HUES6 (cell line): ENCODE measurements at regions not wholly inside any gene's neighbourhood (a gene's known extent, or its start where the extent isn't known, plus 50 kb on each side); places are given as distances from the start of the nearest gene placed in this dataset.
"Not testable (repeated sequence)": the region's sequence is repeated elsewhere in the genome, so short reads cannot be mapped to it uniquely, and the experiment has no call there.

Experiments used
- H3K27ac ChIP-seq: 2 replicates; pipeline ENCODE4 v1.7.0; 2013; ENCODE audit warnings: low read depth, mild to moderate bottlenecking, low read length, inconsistent platforms
- H3K27me3 ChIP-seq: 2 replicates; pipeline ENCODE4 v1.6.1; 2013; ENCODE audit warnings: low read length; ENCODE audit not compliant: control insufficient read depth, insufficient read depth
- H3K36me3 ChIP-seq: 2 replicates; pipeline ENCODE4 v1.6.1; 2013; ENCODE audit warnings: low read length; ENCODE audit not compliant: control insufficient read depth, insufficient read depth
- H3K4me1 ChIP-seq: 2 replicates; pipeline ENCODE4 v1.6.1; 2013; ENCODE audit warnings: low read length; ENCODE audit not compliant: control insufficient read depth, insufficient read depth
- H3K4me3 ChIP-seq: 2 replicates; pipeline ENCODE4 v1.5.1; 2013; ENCODE audit warnings: low read depth, low read length
- H3K9ac ChIP-seq: one replicate; pipeline ENCODE4 v1.6.1; 2013; ENCODE audit warnings: mild to moderate bottlenecking, low read length
- H3K9me3 ChIP-seq: 2 replicates; pipeline ENCODE4 v1.6.1; 2013; ENCODE audit warnings: low read depth, low read length; ENCODE audit not compliant: control insufficient read depth, insufficient read depth

DNA sequence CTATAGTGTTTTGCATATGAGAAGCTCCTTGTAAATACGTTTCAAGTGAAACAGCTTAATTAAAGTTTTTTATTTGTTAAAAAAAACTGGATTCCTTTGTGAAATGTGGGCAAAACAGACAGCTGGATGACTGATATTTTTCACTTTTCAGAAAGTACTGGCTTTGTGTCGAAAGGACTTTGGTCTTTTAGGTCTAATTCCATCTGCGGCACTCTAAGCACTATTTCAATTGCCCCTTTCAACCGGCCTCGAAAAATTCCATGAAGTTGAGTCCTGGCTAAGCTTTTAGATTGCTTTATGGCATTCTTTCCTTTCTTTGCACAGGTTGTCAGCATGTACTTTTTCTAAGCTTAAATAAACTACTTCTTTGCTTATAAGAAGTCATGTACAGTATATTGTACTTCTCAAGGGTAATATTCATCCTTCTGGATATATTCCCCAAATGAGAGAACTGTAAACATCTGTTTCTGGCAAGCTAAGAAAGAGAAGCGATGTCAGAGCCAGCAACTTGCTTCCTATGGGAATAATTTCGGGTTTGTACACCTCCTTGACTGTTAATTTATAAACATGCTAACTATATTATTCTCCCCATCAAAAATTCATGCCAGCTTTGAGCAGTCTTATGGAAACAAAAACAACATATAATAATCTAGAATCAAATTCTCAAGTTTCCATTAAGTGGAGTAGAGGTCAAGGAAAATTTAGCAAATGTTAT lies 611.3 kb downstream of the ETNK1 start:
- no peak overlapping the region for H3K4me3 ChIP-seq
- no peak overlapping the region for H3K9ac ChIP-seq
- H3K27ac ChIP-seq: no peak overlapping the region
- no peaks in the 10 kb centered on the region for H3K36me3 ChIP-seq
- no peaks in the 10 kb centered on the region for H3K27me3 ChIP-seq
- no peaks in the 10 kb centered on the region for H3K9me3 ChIP-seq
- no peaks in the 10 kb centered on the region for H3K4me1 ChIP-seq

DNA sequence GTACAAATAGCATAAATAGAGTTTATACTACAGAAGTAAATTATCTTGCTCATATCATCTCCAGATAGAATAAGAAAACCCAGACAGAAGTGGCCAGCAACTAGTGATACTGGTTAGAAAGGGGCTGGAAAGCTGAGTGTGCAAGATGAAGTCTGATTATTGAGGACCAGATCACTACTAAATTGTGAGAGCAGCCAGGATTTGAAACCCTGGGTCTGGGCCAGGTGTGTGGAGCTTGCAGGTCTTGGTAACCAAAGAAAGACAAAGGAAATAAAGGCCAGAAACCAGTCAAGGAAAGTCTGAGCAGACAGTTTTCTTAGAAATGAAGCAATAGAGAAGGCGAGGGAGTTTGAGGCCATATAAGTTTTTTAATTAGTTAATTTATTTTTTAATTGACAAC lies 611.8 kb downstream of the ETNK1 start:
- H3K27me3 ChIP-seq: no peaks in the 10 kb centered on the region
- H3K36me3 ChIP-seq: no peaks in the 10 kb centered on the region
- no peak overlapping the region for H3K27ac ChIP-seq
- no peak overlapping the region for H3K4me3 ChIP-seq
- no peaks in the 10 kb centered on the region for H3K4me1 ChIP-seq
- H3K9ac ChIP-seq: no peak overlapping the region
- H3K9me3 ChIP-seq: no peaks in the 10 kb centered on the region

DNA sequence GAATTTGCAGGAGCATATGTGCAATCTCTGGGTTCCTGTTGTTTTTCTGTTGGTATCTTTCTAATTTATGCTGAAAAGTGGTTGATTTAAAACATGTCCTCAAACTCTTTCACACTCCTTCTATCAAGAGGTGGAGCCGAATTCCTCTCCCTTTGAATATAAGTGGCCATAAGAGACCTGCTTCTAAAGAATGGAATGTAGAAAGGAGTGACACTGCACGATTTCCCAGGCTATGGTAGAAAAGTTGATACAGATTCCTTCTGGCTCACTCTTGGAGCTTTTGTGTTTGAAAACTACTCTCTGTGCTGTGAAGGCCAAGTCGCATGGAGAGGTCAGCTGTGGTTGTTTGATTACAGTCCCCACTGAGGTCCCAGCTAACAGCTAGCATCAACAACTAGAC lies 613.2 kb downstream of the ETNK1 start:
- Histone ChIP-seq H3K4me1 (no peaks in the 10 kb centered on the region), H3K9ac (no peak overlapping the region), H3K27me3 (no peaks in the 10 kb centered on the region), H3K9me3 (no peaks in the 10 kb centered on the region), H3K36me3 (no peaks in the 10 kb centered on the region), H3K4me3 (no peak overlapping the region), H3K27ac (no peak overlapping the region)

DNA sequence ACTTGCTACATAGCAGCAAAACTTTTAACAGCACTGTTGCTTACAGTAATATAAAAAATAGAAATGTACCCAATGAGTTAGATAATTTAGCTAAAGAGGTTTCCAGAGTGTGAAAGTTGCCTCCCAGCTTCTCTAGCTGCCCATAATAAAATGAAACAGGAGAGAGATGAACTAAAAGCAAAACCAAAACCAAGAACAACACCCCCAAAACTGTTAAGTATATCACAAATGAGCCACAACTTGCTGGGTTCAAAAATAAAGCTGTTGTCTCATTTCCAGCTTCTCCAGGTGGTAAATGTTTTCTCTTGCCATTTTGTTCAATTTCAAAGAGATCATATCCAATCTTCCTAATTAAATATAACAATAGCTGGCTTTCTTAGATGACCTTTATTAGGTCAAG lies 614.0 kb downstream of the ETNK1 start:
- no peak overlapping the region for H3K27ac ChIP-seq
- no peaks in the 10 kb centered on the region for H3K4me1 ChIP-seq
- no peak overlapping the region for H3K4me3 ChIP-seq
- H3K9me3 ChIP-seq: no peaks in the 10 kb centered on the region
- H3K36me3 ChIP-seq: no peaks in the 10 kb centered on the region
- no peak overlapping the region for H3K9ac ChIP-seq
- H3K27me3 ChIP-seq: no peaks in the 10 kb centered on the region

DNA sequence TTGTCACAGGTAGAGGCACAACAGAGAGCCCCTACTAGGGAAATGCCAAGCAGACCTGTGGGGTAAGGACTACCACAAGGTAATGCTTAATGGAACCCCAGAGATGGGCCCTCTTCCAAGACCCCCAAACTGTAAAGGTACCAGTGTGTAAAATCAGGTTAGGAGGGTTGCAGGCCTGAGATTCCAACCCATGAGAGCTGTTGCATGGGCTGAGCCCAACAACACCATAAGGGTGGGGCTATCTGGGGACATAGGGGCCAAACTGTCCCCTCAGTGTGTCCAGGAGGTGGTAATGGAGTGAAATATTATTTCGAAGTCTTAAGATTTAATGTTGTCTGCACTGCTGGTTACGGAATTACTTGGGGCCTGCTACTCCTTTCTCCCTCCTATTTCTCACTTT lies 620.2 kb downstream of the ETNK1 start:
- H3K9ac ChIP-seq: no peak overlapping the region
- H3K27me3 ChIP-seq: no peaks in the 10 kb centered on the region
- no peaks in the 10 kb centered on the region for H3K4me1 ChIP-seq
- H3K4me3 ChIP-seq: no peak overlapping the region
- no peaks in the 10 kb centered on the region for H3K9me3 ChIP-seq
- no peaks in the 10 kb centered on the region for H3K36me3 ChIP-seq
- H3K27ac ChIP-seq: no peak overlapping the region

DNA sequence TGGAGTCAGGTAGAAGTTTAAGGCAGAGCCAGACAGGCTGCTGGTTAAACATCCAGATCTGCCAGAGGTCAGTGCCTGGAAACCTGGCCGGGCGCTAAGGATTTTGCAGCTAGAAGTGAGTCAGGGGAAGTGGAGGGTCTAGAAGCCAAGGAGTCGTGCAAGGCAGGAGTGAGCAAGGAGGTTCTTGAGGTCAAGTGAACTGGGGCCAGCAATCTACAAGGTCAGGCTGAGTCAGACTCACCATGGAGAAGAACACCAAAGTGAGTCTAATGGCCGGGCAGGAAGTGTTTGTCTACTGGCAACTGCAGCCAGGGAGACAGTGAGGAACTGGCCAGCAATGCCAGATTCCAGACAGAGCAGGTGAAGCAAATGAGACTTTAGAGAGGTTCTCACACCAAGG lies 628.2 kb downstream of the ETNK1 start:
- Histone ChIP-seq H3K36me3 (no peaks in the 10 kb centered on the region), H3K9me3 (no peaks in the 10 kb centered on the region), H3K9ac (no peak overlapping the region), H3K27me3 (no peaks in the 10 kb centered on the region), H3K27ac (no peak overlapping the region), H3K4me3 (no peak overlapping the region), H3K4me1 (no peaks in the 10 kb centered on the region)

DNA sequence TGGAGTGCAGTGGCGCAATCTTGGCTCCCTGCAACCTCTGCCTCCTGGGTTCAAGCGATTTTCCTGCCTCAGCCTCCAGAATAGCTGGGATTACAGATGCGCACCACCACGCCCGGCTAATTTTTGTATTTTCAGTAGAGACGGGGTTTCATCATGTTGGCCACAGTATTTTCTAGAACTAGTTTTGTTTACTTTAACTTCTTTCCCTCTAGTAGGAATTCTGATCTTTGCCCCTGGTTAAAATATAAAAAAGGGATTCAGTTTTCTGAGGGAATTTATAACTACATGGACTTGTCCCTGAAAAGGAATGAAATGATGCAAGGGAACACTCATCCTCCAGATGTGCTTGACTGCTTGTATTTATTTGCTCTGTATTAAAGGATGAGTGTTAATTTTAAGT lies 628.9 kb downstream of the ETNK1 start:
- H3K27me3 ChIP-seq, H3K9ac ChIP-seq, H3K4me1 ChIP-seq, H3K9me3 ChIP-seq, H3K27ac ChIP-seq, H3K4me3 ChIP-seq, H3K36me3 ChIP-seq: not testable (repeated sequence)

DNA sequence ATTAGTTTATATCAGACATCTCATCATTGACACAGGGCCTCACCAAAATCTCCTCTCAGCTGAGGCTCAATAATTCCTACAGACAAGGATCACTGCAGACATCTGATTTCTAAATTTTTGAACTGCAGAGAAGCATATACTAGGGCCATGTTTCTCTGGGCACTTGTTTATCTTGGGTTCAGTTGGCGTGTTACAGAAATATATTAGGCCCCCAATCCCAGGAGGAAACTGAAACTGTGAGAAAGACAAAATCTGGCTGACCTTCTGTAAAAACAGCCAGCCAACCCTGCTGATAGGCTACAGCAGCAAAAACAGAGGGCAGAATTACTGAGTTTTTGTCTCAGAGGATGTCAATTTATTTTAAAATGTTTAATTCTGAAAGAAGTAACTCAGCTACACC lies 634.6 kb downstream of the ETNK1 start:
- Histone ChIP-seq H3K4me3 (no peak overlapping the region), H3K4me1 (no peaks in the 10 kb centered on the region), H3K27me3 (no peaks in the 10 kb centered on the region), H3K9me3 (no peaks in the 10 kb centered on the region), H3K9ac (no peak overlapping the region), H3K27ac (no peak overlapping the region), H3K36me3 (no peaks in the 10 kb centered on the region)

DNA sequence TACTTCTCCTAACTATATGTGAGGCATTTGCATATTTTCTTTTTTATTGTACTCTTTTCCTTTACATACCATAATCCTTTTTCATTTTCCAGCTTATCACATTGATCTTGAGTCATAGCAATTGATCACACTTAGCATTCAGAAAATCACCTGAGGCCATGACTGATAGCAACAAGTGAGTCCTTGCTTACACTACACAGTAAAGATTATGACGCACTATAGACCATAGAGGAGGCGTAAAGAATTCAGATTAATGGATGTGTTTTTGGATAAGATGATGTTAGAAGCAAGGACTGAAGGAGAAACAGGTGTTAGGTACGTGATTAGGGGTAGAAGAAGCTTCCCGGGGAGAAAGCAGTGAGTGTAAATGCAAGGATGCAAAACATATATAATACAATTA lies 637.7 kb downstream of the ETNK1 start:
- no peak overlapping the region for H3K4me3 ChIP-seq
- H3K27ac ChIP-seq: no peak overlapping the region
- no peak overlapping the region for H3K9ac ChIP-seq
- no peaks in the 10 kb centered on the region for H3K4me1 ChIP-seq
- no peaks in the 10 kb centered on the region for H3K27me3 ChIP-seq
- H3K36me3 ChIP-seq: no peaks in the 10 kb centered on the region
- H3K9me3 ChIP-seq: no peaks in the 10 kb centered on the region

DNA sequence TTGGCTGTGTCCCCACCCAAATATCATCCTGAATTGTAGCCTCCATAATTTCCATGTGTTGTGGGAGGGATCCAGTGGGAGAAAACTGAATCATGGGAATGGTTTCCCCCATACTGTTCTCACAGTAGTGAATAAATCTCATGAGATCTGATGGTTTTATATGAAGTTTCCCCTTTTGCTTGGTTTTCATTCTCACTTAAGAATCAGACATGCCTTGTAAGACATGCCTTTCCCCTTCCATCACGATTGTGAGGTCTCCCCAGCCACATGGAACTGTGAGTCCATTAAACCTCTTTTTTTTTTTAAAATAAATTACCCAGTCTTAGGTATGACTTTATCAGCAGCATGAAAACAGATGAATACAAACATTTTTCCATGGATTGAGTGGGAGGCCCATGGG lies 652.9 kb downstream of the ETNK1 start:
- Histone ChIP-seq H3K27ac (no peak overlapping the region), H3K27me3 (no peaks in the 10 kb centered on the region), H3K4me1 (no peaks in the 10 kb centered on the region), H3K9me3 (no peaks in the 10 kb centered on the region), H3K9ac (no peak overlapping the region), H3K4me3 (no peak overlapping the region), H3K36me3 (no peaks in the 10 kb centered on the region)

DNA sequence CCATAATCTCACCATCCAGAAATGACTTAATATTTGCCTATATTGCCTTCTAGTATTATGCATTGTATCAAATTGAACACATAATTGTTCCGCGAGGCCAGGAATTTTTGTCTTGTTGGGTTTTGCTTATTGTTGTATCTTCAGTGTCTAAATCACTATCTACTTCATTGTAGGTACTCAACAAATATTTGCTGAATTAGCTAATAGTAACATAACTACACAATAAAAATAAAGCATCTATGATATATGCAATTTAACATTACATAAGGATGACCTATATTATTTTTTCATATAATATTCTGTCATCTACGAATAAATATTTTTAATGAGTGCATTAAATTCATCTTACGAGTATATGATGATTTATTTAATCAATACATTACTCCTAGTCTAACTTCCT lies 656.3 kb downstream of the ETNK1 start:
- no peaks in the 10 kb centered on the region for H3K36me3 ChIP-seq

DNA sequence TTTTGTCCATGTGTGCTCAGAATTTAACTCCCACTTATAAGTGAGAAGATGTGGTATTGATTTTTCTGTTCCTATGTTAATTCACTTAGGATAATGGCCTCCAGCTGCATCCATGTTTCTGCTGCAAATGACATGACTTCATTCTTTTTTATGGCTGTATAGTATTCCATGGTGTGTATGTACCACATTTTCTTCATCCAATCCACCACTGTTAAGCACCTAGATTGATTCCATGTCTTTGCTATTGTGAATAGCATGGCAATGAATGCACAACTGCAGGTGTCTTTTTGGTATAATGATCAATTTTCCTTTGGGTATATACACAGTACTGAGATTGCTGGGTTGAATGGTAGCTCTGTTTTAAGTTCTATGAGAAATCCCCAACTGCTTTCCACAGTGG lies 657.7 kb downstream of the ETNK1 start:
- no peak overlapping the region for H3K9ac ChIP-seq
- no peaks in the 10 kb centered on the region for H3K4me1 ChIP-seq
- no peak overlapping the region for H3K27ac ChIP-seq
- no peak overlapping the region for H3K4me3 ChIP-seq
- no peaks in the 10 kb centered on the region for H3K36me3 ChIP-seq
- no peaks in the 10 kb centered on the region for H3K27me3 ChIP-seq
- no peaks in the 10 kb centered on the region for H3K9me3 ChIP-seq

More for the DNA sequence above, 656.3 kb downstream of the ETNK1 start:
- no peaks in the 10 kb centered on the region for H3K9me3 ChIP-seq
- no peak overlapping the region for H3K4me3 ChIP-seq
- no peak overlapping the region for H3K27ac ChIP-seq
- no peaks in the 10 kb centered on the region for H3K4me1 ChIP-seq
- H3K27me3 ChIP-seq: no peaks in the 10 kb centered on the region
- no peak overlapping the region for H3K9ac ChIP-seq
